Bone marrow (tissue), 2 donors: ENCODE measurements at regions not wholly inside any gene's neighbourhood (a gene's known extent, or its start where the extent isn't known, plus 50 kb on each side); places are given as distances from the start of the nearest gene placed in this dataset.
A peak's percentile ranks its signal among the peaks of the same experiment; 100 is the strongest.
"Not testable (repeated sequence)": the region's sequence is repeated elsewhere in the genome, so short reads cannot be mapped to it uniquely, and the experiment has no call there.

ENCODE experiments used
- DNase-seq, 2 donors: peaks; one replicate each; lab custom pipeline; 2025; lab: John Stamatoyannopoulos, UW

- not testable (repeated sequence) for DNase-seq
Measured at GRCh38 chr17:15864061-15864460, 80.9 kb upstream of the ADORA2B start.

GRCh38 chr17:15864472-15864871 is 80.5 kb upstream of the ADORA2B start:
- not testable (repeated sequence) for DNase-seq

GRCh38 chr17:15866015-15866414 is 78.9 kb upstream of the ADORA2B start:
- not testable (repeated sequence) for DNase-seq

GRCh38 chr17:15867331-15867730 is 77.6 kb upstream of the ADORA2B start:
- not testable (repeated sequence) for DNase-seq

GRCh38 chr17:15869868-15870267 is 75.1 kb upstream of the ADORA2B start:
- DNase-seq: not testable (repeated sequence)

- DNase-seq: not testable (repeated sequence)
Measured at GRCh38 chr17:15872677-15873076, 72.3 kb upstream of the ADORA2B start.

GRCh38 chr17:15877882-15878500 is 66.9 kb upstream of the ADORA2B start:
- not testable (repeated sequence) for DNase-seq

GRCh38 chr17:15882058-15882720 is 62.7 kb upstream of the ADORA2B start:
- no peak for DNase-seq

GRCh38 chr17:15882777-15883176 is 62.2 kb upstream of the ADORA2B start:
- no peak for DNase-seq

GRCh38 chr17:15883617-15884111 is 61.3 kb upstream of the ADORA2B start:
- DNase-seq: peak in 1 of 2 donors; percentile 25

- DNase-seq: no peak
Measured at GRCh38 chr17:15884731-15885130, 60.2 kb upstream of the ADORA2B start.

- no peak for DNase-seq
Measured at GRCh38 chr17:15885770-15886169, 59.2 kb upstream of the ADORA2B start.

GRCh38 chr17:15886221-15886620 is 58.7 kb upstream of the ADORA2B start:
- no peak for DNase-seq

GRCh38 chr17:15886804-15887203 is 58.1 kb upstream of the ADORA2B start:
- no peak for DNase-seq

GRCh38 chr17:15888436-15888835 is 56.5 kb upstream of the ADORA2B start:
- DNase-seq: no peak

- no peak for DNase-seq
Measured at GRCh38 chr17:15890279-15890892, 54.5 kb upstream of the ADORA2B start.

GRCh38 chr17:15891318-15891717 is 53.6 kb upstream of the ADORA2B start:
- no peak for DNase-seq

- no peak for DNase-seq
Measured at GRCh38 chr17:15892244-15892643, 52.7 kb upstream of the ADORA2B start.

GRCh38 chr17:15892731-15893657 is 51.9 kb upstream of the ADORA2B start:
- DNase-seq: no peak

- no peak for DNase-seq
Measured at GRCh38 chr17:15893658-15894024, 51.3 kb upstream of the ADORA2B start.

GRCh38 chr17:15894258-15894657 is 50.7 kb upstream of the ADORA2B start:
- DNase-seq: no peak
